T-cell (primary cell): ENCODE measurements at regions not wholly inside any gene's neighbourhood (a gene's known extent, or its start where the extent isn't known, plus 50 kb on each side); places are given as distances from the start of the nearest gene placed in this dataset.

Source experiments
- ATAC-seq, 4 experiments: fragments of 200-7000 bp in 3 of 4; fragments of 150-1000 bp in 1 of 4; cut with Tn5 transposase; replicated peaks in 1 of 4; 1 replicate in 3 of 4; 2 replicates in 1 of 4; pipeline ENCODE4 v1.10.0; 2021; ENCODE audit warnings: moderate library complexity in 3 of 4, mild to moderate bottlenecking in 2 of 4, moderate number of reproducible peaks in 1 of 4
- CTCF ChIA-PET, 2 donors: fragments of 300-600 bp; sonication (Branson Sonifier 250); formaldehyde crosslinking; loops; one replicate each; lab custom pipeline; 2022; ENCODE audit warnings: antibody characterized with exemption in 2 of 2; lab: Charles Lee
- POLR2A ChIA-PET, 2 donors: fragments of 300-600 bp; sonication (Branson Sonifier 250); formaldehyde crosslinking; loops; one replicate each; lab custom pipeline; 2022; ENCODE audit warnings: antibody characterized with exemption in 2 of 2; lab: Charles Lee
- DNase-seq, 35 experiments: peaks; one replicate each; pipeline versions ENCODE4 v3.0.0 to v3.0.0-alpha.2; 2013 to 2023
- H3K27ac ChIP-seq: one replicate; pipeline ENCODE4 v1.5.1; 2013; ENCODE audit warnings: low read length
- H3K27me3 ChIP-seq, 2 experiments: replicated peaks in 1 of 2; 1 replicate in 1 of 2; 2 replicates in 1 of 2; pipeline versions ENCODE4 v1.6.1 to v1.7.0; 2013; ENCODE audit warnings: low read length in 1 of 2, mixed read lengths in 1 of 2; ENCODE audit not compliant: control insufficient read depth in 2 of 2, insufficient read depth in 2 of 2; ENCODE audit errors: extremely low read depth in 1 of 2
- H3K36me3 ChIP-seq, 2 donors: 1 replicate in 1 of 2; 2 replicates in 1 of 2; pipeline versions ENCODE4 v1.6.1 to v1.7.0; 2013; ENCODE audit warnings: low read length in 1 of 2; ENCODE audit not compliant: control insufficient read depth in 2 of 2, insufficient read depth in 1 of 2; ENCODE audit errors: extremely low read depth in 1 of 2
- H3K4me1 ChIP-seq, 2 experiments: 1 replicate in 1 of 2; 2 replicates in 1 of 2; pipeline versions ENCODE4 v1.6.1 to v1.7.0; 2013; ENCODE audit warnings: low read length in 2 of 2, mixed read lengths in 1 of 2; ENCODE audit not compliant: insufficient read depth in 2 of 2, control insufficient read depth in 1 of 2; ENCODE audit errors: extremely low read depth in 1 of 2
- H3K4me3 ChIP-seq, 2 donors: 1 replicate in 1 of 2; 2 replicates in 1 of 2; pipeline versions ENCODE4 v1.5.1 to v1.7.0; 2013; ENCODE audit warnings: mild to moderate bottlenecking in 2 of 2, low read length in 1 of 2, moderate library complexity in 1 of 2; ENCODE audit not compliant: control insufficient read depth in 1 of 2; ENCODE audit errors: extremely low read depth in 1 of 2
- H3K9me3 ChIP-seq: 2 replicates; pipeline ENCODE4 v1.7.0; 2013
- H3K27ac Mint-ChIP-seq, 2 donors: one replicate each; pipeline ENCODE4 v1.8.0; 2020 to 2021; ENCODE audit warnings: mild to moderate bottlenecking in 2 of 2, mixed read lengths in 2 of 2
- H3K27me3 Mint-ChIP-seq, 2 donors: one replicate each; pipeline ENCODE4 v1.8.0; 2021 to 2022; ENCODE audit warnings: mixed read lengths in 2 of 2
- H3K36me3 Mint-ChIP-seq: one replicate; pipeline ENCODE4 v1.8.0; 2021; ENCODE audit warnings: mixed read lengths
- H3K4me1 Mint-ChIP-seq, 3 donors: one replicate each; pipeline ENCODE4 v1.8.0; 2020 to 2022; ENCODE audit warnings: mixed read lengths in 3 of 3, mild to moderate bottlenecking in 1 of 3
- H3K4me3 Mint-ChIP-seq, 3 donors: one replicate each; pipeline ENCODE4 v1.8.0; 2020 to 2022; ENCODE audit warnings: mild to moderate bottlenecking in 3 of 3, mixed read lengths in 3 of 3, moderate library complexity in 3 of 3
- H3K9me3 Mint-ChIP-seq, 3 donors: one replicate each; pipeline ENCODE4 v1.8.0; 2020 to 2022; ENCODE audit warnings: mixed read lengths in 3 of 3
- WGBS: methylation state at CpG from one replicate; pipeline ENCODE4 v1.1.5; 2013; ENCODE audit warnings: missing lambda C conversion rate; ENCODE audit not compliant: insufficient coverage; 5-methylcytosine and 5-hydroxymethylcytosine counted together

GRCh38 chr1:22315315-22316078, 136.2 kb upstream of the ZBTB40 start:
- no peak overlapping the region for H3K27ac Mint-ChIP-seq
- no peak for ATAC-seq
- peaks cover 31 to 38% of the 10 kb centered on the region in 2 donors for H3K27me3 Mint-ChIP-seq
- Histone ChIP-seq H3K36me3 (no peaks in the 10 kb centered on the region), H3K27ac (no peak overlapping the region), H3K27me3 (peaks cover 2 to 56% of the 10 kb centered on the region in 2 experiments), H3K4me1 (no peaks in the 10 kb centered on the region), H3K9me3 (no peaks in the 10 kb centered on the region), H3K4me3 (no peak overlapping the region)
- H3K4me1 Mint-ChIP-seq = no peaks in the 10 kb centered on the region
- CTCF ChIA-PET = no interaction called here
- POLR2A ChIA-PET = interaction anchor here in 1 of 2 donors (0.7 kb wide), 1 partner anchor 9 kb away, joined by 3 read pairs; no protein-coding TSS in a partner anchor
- no peaks in the 10 kb centered on the region for H3K36me3 Mint-ChIP-seq
- WGBS = 74% methylated on average over 20 of the region's 21 CpGs
- no peak for DNase-seq
- no peaks in the 10 kb centered on the region for H3K9me3 Mint-ChIP-seq
- no peak overlapping the region for H3K4me3 Mint-ChIP-seq

GRCh38 chr1:22317231-22317919, 134.3 kb upstream of the ZBTB40 start:
- Mint-ChIP-seq H3K4me1 (no peaks in the 10 kb centered on the region), H3K4me3 (no peak overlapping the region), H3K27me3 (peaks cover 24 to 27% of the 10 kb centered on the region in 2 donors), H3K27ac (no peak overlapping the region), H3K9me3 (no peaks in the 10 kb centered on the region), H3K36me3 (no peaks in the 10 kb centered on the region)
- Histone ChIP-seq H3K4me1 (no peaks in the 10 kb centered on the region), H3K4me3 (no peak overlapping the region), H3K27me3 (peaks cover 2 to 50% of the 10 kb centered on the region in 2 experiments), H3K9me3 (no peaks in the 10 kb centered on the region), H3K36me3 (no peaks in the 10 kb centered on the region), H3K27ac (no peak overlapping the region)
- ATAC-seq (no peak), DNase-seq (no peak)
- 87% methylated on average over 10 of the region's 10 CpGs for WGBS
- POLR2A ChIA-PET = no interaction called here
- CTCF ChIA-PET = no interaction called here

- Histone ChIP-seq H3K27ac (no peak overlapping the region), H3K9me3 (no peaks in the 10 kb centered on the region), H3K36me3 (no peaks in the 10 kb centered on the region), H3K4me3 (no peak overlapping the region), H3K27me3 (peaks cover 2 to 45% of the 10 kb centered on the region in 2 experiments), H3K4me1 (no peaks in the 10 kb centered on the region)
- POLR2A ChIA-PET = no interaction called here
- H3K36me3 Mint-ChIP-seq = no peaks in the 10 kb centered on the region
- WGBS = 90% methylated on average over 3 of the region's 3 CpGs
- H3K27me3 Mint-ChIP-seq = peaks cover 24 to 27% of the 10 kb centered on the region in 2 donors
- no peak for DNase-seq
- H3K9me3 Mint-ChIP-seq = no peaks in the 10 kb centered on the region
- H3K4me3 Mint-ChIP-seq = no peak overlapping the region
- no peaks in the 10 kb centered on the region for H3K4me1 Mint-ChIP-seq
- ATAC-seq = no peak
- H3K27ac Mint-ChIP-seq = no peak overlapping the region
- CTCF ChIA-PET = no interaction called here
These were observed 133.8 kb upstream of the ZBTB40 start for GRCh38 chr1:22317920-22318243.

- no peak overlapping the region for H3K4me3 Mint-ChIP-seq
- H3K4me1 Mint-ChIP-seq = no peaks in the 10 kb centered on the region
- no peaks in the 10 kb centered on the region for H3K4me1 ChIP-seq
- no peak for ATAC-seq
- no peaks in the 10 kb centered on the region for H3K36me3 Mint-ChIP-seq
- ChIA-PET POLR2A (no interaction called here), CTCF (no interaction called here)
- no peak overlapping the region for H3K27ac ChIP-seq
- WGBS = 34% methylated on average over 22 of the region's 24 CpGs
- no peaks in the 10 kb centered on the region for H3K9me3 ChIP-seq
- no peak overlapping the region for H3K27ac Mint-ChIP-seq
- H3K9me3 Mint-ChIP-seq = no peaks in the 10 kb centered on the region
- H3K36me3 ChIP-seq = no peaks in the 10 kb centered on the region
- H3K27me3 ChIP-seq = peaks cover 2 to 40% of the 10 kb centered on the region in 2 experiments
- H3K4me3 ChIP-seq = no peak overlapping the region
- DNase-seq = no peak
- peaks cover 24 to 27% of the 10 kb centered on the region in 2 donors for H3K27me3 Mint-ChIP-seq
These were observed 133.2 kb upstream of the ZBTB40 start for GRCh38 chr1:22318279-22318981.

GRCh38 chr1:22319608-22320007, 132.0 kb upstream of the ZBTB40 start:
- ATAC-seq (no peak), DNase-seq (no peak)
- Histone ChIP-seq H3K4me3 (no peak overlapping the region), H3K9me3 (no peaks in the 10 kb centered on the region), H3K36me3 (no peaks in the 10 kb centered on the region), H3K27me3 (peaks cover 2 to 37% of the 10 kb centered on the region in 2 experiments), H3K27ac (no peak overlapping the region), H3K4me1 (no peaks in the 10 kb centered on the region)
- Mint-ChIP-seq H3K27me3 (peaks cover 19 to 21% of the 10 kb centered on the region in 2 donors), H3K9me3 (no peaks in the 10 kb centered on the region), H3K4me1 (no peaks in the 10 kb centered on the region), H3K36me3 (no peaks in the 10 kb centered on the region), H3K4me3 (no peak overlapping the region), H3K27ac (no peak overlapping the region)
- ChIA-PET CTCF (no interaction called here), POLR2A (no interaction called here)
- WGBS = 83% methylated on average over 1 of the region's 5 CpGs

- ChIA-PET CTCF (no interaction called here), POLR2A (no interaction called here)
- Mint-ChIP-seq H3K4me1 (no peaks in the 10 kb centered on the region), H3K4me3 (no peak overlapping the region), H3K36me3 (no peaks in the 10 kb centered on the region), H3K27me3 (peaks cover 9 to 14% of the 10 kb centered on the region in 2 donors), H3K27ac (no peak overlapping the region), H3K9me3 (no peaks in the 10 kb centered on the region)
- no peak for ATAC-seq
- Histone ChIP-seq H3K4me3 (no peak overlapping the region), H3K4me1 (no peaks in the 10 kb centered on the region), H3K9me3 (no peaks in the 10 kb centered on the region), H3K27ac (no peak overlapping the region), H3K27me3 (peaks cover 2 to 31% of the 10 kb centered on the region in 2 experiments), H3K36me3 (no peaks in the 10 kb centered on the region)
- peak in 1 of 35 experiments; percentile 5 for DNase-seq
- WGBS = 63% methylated on average over 4 of the region's 9 CpGs
These were observed 130.9 kb upstream of the ZBTB40 start for GRCh38 chr1:22320587-22321344.
